ENCODE measurements at regions not wholly inside any gene's neighbourhood (a gene's known extent, or its start where the extent isn't known, plus 50 kb on each side); places are given as distances from the start of the nearest gene placed in this dataset.
A peak's percentile ranks its signal among the peaks of the same experiment; 100 is the strongest.

- TF ChIP-seq CTCF (IDR thresholded peaks at IDR 0.05; ENCODE audit: low read depth, low read length) = no peak
- peak in 1 of 2 donors; percentile 62 for DNase-seq (ENCODE audit: low read depth in 2 of 2)
- no peak overlapping the region for H3K4me3 ChIP-seq (replicated peaks in 1 of 2; ENCODE audit: low read depth in 2 of 2, low read length in 2 of 2)
Measured at GRCh38 chr4:108536577-108536976, 83.8 kb upstream of the RPL34 start.

- DNase-seq (ENCODE audit: low read depth in 2 of 2) = peak; percentile 3 to 5
- no peak overlapping the region for H3K4me3 ChIP-seq (replicated peaks in 1 of 2; ENCODE audit: low read depth in 2 of 2, low read length in 2 of 2)
- TF ChIP-seq CTCF (IDR thresholded peaks at IDR 0.05; ENCODE audit: low read depth, low read length) = no peak
Measured at GRCh38 chr4:108535757-108536156, 84.6 kb upstream of the RPL34 start.

- no peak for DNase-seq (ENCODE audit: low read depth in 2 of 2)
- no peak for TF ChIP-seq CTCF (IDR thresholded peaks at IDR 0.05; ENCODE audit: low read depth, low read length)
- no peak overlapping the region for H3K4me3 ChIP-seq (replicated peaks in 1 of 2; ENCODE audit: low read depth in 2 of 2, low read length in 2 of 2)
Measured at GRCh38 chr4:108533876-108534275, 86.5 kb upstream of the RPL34 start.

- TF ChIP-seq CTCF (IDR thresholded peaks at IDR 0.05; ENCODE audit: low read depth, low read length) = no peak
- peak in 1 of 2 donors; percentile 9 for DNase-seq (ENCODE audit: low read depth in 2 of 2)
Measured at GRCh38 chr4:108533245-108533844, 87.0 kb upstream of the RPL34 start.

GRCh38 chr4:108532738-108533137, 87.6 kb upstream of the RPL34 start:
- DNase-seq (ENCODE audit: low read depth in 2 of 2) = no peak
- no peak for TF ChIP-seq CTCF (IDR thresholded peaks at IDR 0.05; ENCODE audit: low read depth, low read length)
- no peak overlapping the region for H3K4me3 ChIP-seq (replicated peaks in 1 of 2; ENCODE audit: low read depth in 2 of 2, low read length in 2 of 2)

More at GRCh38 chr4:108533245-108533844, 87.0 kb upstream of the RPL34 start:
- H3K4me3 ChIP-seq (replicated peaks in 1 of 2; ENCODE audit: low read depth in 2 of 2, low read length in 2 of 2) = no peak overlapping the region

- H3K4me3 ChIP-seq (replicated peaks in 1 of 2; ENCODE audit: low read depth in 2 of 2, low read length in 2 of 2) = no peak overlapping the region
- TF ChIP-seq CTCF (IDR thresholded peaks at IDR 0.05; ENCODE audit: low read depth, low read length) = no peak
- no peak for DNase-seq (ENCODE audit: low read depth in 2 of 2)
Measured at GRCh38 chr4:108532187-108532586, 88.2 kb upstream of the RPL34 start.

GRCh38 chr4:108531461-108531860, 88.9 kb upstream of the RPL34 start:
- peak in 1 of 2 donors; percentile 4 for DNase-seq (ENCODE audit: low read depth in 2 of 2)
- no peak overlapping the region for H3K4me3 ChIP-seq (replicated peaks in 1 of 2; ENCODE audit: low read depth in 2 of 2, low read length in 2 of 2)

More at GRCh38 chr4:108531461-108531860, 88.9 kb upstream of the RPL34 start:
- TF ChIP-seq CTCF (IDR thresholded peaks at IDR 0.05; ENCODE audit: low read depth, low read length) = no peak

Data from cardiac fibroblast (primary cell).